ENCODE measurements at regions not wholly inside any gene's neighbourhood (a gene's known extent, or its start where the extent isn't known, plus 50 kb on each side); places are given as distances from the start of the nearest gene placed in this dataset.

- Histone ChIP-seq H3K4me1 (peaks cover 0 to 10% (median 0%) of the 10 kb centered on the region in 12 donors), H3K4me3 (no peak overlapping the region), H3K36me3 (no peaks in the 10 kb centered on the region), H3K27ac (no peak overlapping the region), H3K9me3 (no peaks in the 10 kb centered on the region), H3K27me3 (no peaks in the 10 kb centered on the region)
- WGBS, 4 donors, result 76 to 86% (median 81%) methylated on average over 5 of the region's 5 CpGs
- TF ChIP-seq CTCF (IDR thresholded peaks at IDR 0.05), result no peak
- no peak for TF ChIP-seq POLR2A (IDR thresholded peaks at IDR 0.05)
- no peak for DNase-seq
- no peak for ATAC-seq
- intact Hi-C loops (cut with DNase I), result loop anchor here in 1 of 10 donors (5.0 kb wide), 1 partner anchor 220 kb away; the partner anchor contains the start of gene TLE1
Observed at GRCh38 chr9:81466981-81467380, 222.4 kb downstream of the TLE1 start.

- 65 to 78% (median 73%) methylated on average over 6 of the region's 6 CpGs for WGBS, 4 donors
- TF ChIP-seq POLR2A (IDR thresholded peaks at IDR 0.05) (no peak), CTCF (IDR thresholded peaks at IDR 0.05) (peak in 6 of 12 donors; percentile 9 to 44 (median 26))
- Histone ChIP-seq H3K27me3 (no peaks in the 10 kb centered on the region), H3K27ac (peak overlapping the region in 1 of 12 donors; percentile 26), H3K4me1 (peaks cover 0 to 10% (median 0%) of the 10 kb centered on the region in 12 donors), H3K4me3 (no peak overlapping the region), H3K36me3 (no peaks in the 10 kb centered on the region), H3K9me3 (no peaks in the 10 kb centered on the region)
- intact Hi-C loops (cut with DNase I), result loop anchor here in 1 of 10 donors (5.0 kb wide), 1 partner anchor 222 kb away; the partner anchor contains the start of gene TLE1
- ATAC-seq (peak; percentile 77 to 90 (median 90)), DNase-seq (peak in 1 of 5 donors; percentile 17)
Observed at GRCh38 chr9:81465468-81466011, 223.8 kb downstream of the TLE1 start.

- Histone ChIP-seq H3K27me3 (no peaks in the 10 kb centered on the region), H3K27ac (no peak overlapping the region), H3K4me3 (no peak overlapping the region), H3K9me3 (no peaks in the 10 kb centered on the region), H3K4me1 (peaks cover 0 to 10% (median 0%) of the 10 kb centered on the region in 12 donors), H3K36me3 (no peaks in the 10 kb centered on the region)
- no peak for DNase-seq
- ATAC-seq, result no peak
- intact Hi-C loops (cut with DNase I), result no loop called here
- TF ChIP-seq POLR2A (IDR thresholded peaks at IDR 0.05) (no peak), CTCF (IDR thresholded peaks at IDR 0.05) (no peak)
Observed at GRCh38 chr9:81462801-81463200, 226.5 kb downstream of the TLE1 start.

- no peak for TF ChIP-seq POLR2A (IDR thresholded peaks at IDR 0.05)
- no peak for TF ChIP-seq CTCF (IDR thresholded peaks at IDR 0.05)
- H3K27me3 ChIP-seq, result no peaks in the 10 kb centered on the region
- H3K36me3 ChIP-seq, result no peaks in the 10 kb centered on the region
- no peak for ATAC-seq
- H3K4me3 ChIP-seq, result no peak overlapping the region
- no peak for DNase-seq
- 86 to 92% (median 88%) methylated on average over 5 of the region's 5 CpGs for WGBS, 4 donors
- H3K4me1 ChIP-seq, result peaks cover 0 to 10% (median 0%) of the 10 kb centered on the region in 12 donors
- no peak overlapping the region for H3K27ac ChIP-seq
- no peaks in the 10 kb centered on the region for H3K9me3 ChIP-seq
- intact Hi-C loops (cut with DNase I), result no loop called here
Observed at GRCh38 chr9:81461196-81461595, 228.2 kb downstream of the TLE1 start.
